Bone marrow (tissue), 2 donors: ENCODE measurements at regions not wholly inside any gene's neighbourhood (a gene's known extent, or its start where the extent isn't known, plus 50 kb on each side); places are given as distances from the start of the nearest gene placed in this dataset.

Experiments
- DNase-seq, 2 donors: peaks; one replicate each; lab custom pipeline; 2025; lab: John Stamatoyannopoulos, UW

DNA sequence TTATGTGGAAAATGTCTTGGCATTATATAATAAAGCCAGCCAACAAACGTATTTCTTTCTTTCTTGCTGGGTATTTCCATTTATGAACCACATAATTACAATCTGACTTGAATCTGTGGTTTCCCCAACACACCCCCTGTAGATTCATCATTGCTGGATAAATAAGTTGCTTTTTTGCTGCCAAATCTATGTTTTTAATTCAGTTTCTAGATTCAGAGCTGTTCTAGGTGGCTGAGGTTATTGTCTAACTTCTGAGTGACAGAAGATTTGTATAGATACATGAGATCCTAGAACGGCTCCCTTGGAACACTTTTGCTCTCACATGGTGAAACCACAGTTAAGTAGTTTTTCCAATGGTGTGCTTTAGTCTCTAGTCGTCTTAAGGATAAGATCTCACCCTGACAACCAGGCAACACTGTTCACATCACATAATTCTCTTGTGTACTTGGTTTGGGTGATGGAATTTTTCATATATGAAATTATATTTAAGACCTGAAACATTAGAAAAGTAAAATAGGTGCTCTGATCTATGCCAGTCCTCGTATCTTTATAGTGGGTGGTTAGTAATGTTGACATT, 239.1 kb downstream of the KLF12 start:
- no peak for DNase-seq

DNA sequence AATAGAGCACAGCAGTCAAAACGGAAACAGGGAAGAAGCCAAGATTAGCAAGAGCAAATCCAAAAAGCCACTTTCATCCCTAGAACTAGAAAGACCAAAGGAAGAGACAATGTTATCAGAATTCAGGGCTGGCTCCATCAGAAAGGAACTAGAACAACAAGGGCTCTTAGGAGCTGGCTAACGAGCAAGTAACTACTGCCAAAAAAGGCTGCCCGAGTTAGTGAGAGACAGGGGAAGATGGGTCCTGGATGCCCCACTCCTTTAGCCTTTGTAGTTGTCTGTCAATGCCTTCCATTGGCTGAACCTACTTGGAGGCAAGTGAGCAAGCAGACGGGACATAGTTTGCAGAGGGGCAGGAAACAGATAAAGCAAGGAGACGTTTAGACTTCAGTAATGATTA, 240.4 kb downstream of the KLF12 start:
- DNase-seq = no peak

- DNase-seq = no peak
Observed at GRCh38 chr13:73891805-73892204, 242.4 kb downstream of the KLF12 start.

DNA sequence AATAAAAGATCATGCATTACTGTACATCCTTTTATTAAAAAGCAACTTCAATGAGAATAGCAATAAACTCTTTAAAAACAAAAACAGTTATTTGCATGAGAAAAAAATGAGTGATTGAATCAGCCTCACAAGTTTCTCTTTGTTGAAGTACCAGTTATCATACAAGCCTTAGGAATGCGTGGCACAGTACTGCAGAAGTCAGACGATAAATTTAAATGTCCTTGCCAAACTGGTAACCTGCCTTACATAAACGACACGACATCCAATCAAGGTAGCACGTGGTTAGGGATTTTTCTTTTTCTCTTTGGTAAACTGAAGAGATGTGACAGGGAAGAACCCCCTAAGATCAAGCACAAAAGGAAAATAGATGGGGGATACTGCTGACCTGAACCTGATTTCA, 251.0 kb downstream of the KLF12 start:
- DNase-seq = no peak

DNA sequence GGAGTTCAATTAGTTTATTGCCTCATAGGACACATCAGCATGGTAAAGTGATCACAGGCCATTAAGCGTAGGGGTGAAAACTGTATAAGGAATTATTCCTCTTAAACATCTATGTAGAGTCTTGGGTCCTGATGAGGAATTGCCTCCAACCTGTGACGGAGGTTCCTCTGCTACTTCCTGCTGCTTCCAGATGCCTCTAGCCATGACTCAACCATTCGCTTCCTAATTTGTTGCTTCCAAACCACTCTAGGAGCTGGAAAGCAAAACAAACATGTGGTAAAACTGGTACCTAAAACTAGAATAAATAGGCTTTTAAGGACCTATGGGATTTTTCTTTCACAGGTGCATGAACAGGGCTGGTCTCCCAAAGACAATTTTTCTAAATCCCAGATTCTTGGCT, 253.8 kb downstream of the KLF12 start:
- DNase-seq = no peak

GRCh38 chr13:73879346-73880015, 254.7 kb downstream of the KLF12 start:
- no peak for DNase-seq

DNA sequence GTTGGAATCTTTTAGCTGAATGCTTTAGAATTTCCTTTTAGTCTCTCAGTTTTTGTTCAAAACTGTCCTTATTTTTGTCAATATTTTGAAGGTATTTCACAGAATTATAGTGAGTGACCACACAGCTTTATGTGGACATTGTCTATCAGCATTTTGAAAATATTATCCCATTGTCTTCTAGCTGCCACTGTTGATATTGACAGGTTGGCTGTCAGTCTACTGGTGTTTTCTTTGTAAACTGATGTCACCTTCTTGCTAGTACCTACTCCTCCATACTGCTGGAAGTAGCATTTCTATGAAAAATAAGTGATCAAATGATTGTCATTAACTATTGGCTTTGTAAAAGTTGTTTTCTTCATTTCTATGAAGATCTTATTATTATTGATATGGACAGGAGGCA, 256.8 kb downstream of the KLF12 start:
- no peak for DNase-seq

DNA sequence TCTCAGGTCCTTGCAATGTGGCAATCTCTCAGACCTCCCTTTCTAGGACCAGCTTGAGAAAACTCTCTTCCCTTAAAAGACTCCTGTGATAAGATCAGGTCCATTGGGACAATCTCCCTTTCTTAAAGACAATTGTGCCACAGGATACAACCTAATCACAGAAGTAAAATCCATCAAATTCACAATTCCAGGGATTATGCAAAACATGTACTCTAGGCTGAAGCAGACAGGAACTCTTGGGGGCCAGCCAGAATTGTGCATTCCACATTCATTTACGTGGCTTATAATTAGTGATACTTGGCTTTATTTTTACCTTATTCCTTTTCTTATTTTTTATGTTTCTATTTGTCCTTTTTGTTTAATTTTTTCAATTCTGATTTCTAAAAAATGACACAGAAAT, 257.9 kb downstream of the KLF12 start:
- DNase-seq = no peak

DNA sequence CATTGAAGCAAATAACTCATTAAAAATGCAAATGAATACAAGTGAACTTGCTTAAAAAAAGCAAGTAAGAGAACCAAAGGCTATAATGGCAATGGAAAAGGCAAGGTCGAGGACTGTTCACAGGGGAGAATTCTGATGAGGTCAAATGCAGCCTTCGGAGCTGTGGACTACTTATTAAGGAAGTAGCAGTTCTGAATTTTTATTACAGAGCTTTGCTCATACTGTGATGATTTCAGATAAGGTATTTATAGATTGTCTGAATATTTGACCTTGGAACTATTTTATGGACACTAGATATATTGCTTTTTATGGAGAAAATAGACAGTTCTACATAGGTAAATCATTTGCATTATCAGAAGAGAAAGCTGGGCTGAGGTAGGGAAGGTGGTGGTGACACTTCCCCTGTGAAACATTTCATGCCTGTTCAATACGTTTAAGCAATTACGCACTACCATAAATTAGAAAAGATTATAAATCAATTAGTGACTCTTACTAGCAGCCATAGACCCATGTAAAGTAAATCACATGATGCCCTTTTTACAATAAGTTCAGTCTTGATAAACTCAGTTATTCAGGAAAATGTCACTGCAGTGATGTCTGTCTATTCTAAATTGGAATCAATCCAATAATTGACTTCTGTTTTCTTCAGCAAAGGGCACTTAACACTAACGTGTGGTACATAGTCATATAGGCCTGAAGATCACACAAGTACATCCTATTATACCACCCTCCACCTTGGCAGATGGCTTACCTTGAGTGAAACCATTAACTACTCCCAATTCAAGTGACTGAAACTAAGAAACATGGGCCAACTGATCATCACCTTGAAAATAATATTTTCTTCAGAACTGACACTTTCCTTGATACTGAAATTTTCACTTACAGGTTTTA, 260.0 kb downstream of the KLF12 start:
- no peak for DNase-seq

DNA sequence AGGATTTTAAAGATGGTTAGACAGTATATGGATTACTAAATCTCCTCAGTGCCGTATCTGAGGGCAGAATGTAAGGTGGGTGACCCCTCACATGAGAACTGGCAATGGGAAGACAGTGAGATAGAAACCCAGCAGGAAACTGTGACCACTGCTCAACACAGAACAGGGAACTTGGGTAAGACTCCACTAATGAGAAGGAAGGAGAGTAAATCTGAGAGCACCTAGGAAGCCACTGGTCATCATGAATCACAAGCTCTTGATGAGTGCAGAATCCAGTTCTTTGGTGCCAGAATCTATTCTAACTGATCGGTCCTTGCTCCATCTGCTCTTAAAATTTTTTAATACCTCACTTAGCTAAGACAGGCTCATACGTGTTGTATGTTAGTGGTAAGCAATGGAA, 261.8 kb downstream of the KLF12 start:
- DNase-seq = no peak

- no peak for DNase-seq
Observed at GRCh38 chr13:73870970-73871935, 263.0 kb downstream of the KLF12 start.

- DNase-seq = no peak
Observed at GRCh38 chr13:73870036-73870741, 264.0 kb downstream of the KLF12 start.

GRCh38 chr13:73865027-73865426, 269.2 kb downstream of the KLF12 start:
- DNase-seq = no peak

GRCh38 chr13:73861136-73861535, 273.1 kb downstream of the KLF12 start:
- no peak for DNase-seq

- no peak for DNase-seq
Observed at GRCh38 chr13:73860501-73860900, 273.7 kb downstream of the KLF12 start.

DNA sequence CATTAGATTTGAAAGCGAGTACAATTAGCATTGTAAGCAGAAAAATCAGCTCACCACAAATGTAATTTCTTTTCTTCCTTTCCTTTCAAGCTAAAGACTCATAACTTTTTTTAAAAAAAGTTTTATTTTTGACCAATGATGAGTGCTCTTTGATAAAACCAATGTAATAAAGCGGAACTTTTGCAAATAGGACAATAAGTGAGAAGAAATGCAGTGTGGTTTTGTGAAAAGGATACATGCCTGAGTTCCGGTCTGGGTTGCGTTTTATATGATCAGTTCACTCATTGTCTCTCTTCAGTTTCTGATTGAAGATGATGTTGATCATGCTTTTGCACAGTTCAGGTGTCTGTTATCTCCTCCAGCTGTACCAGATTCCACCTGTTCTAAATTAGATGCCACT, 274.4 kb downstream of the KLF12 start:
- DNase-seq = no peak

GRCh38 chr13:73857106-73857505, 277.1 kb downstream of the KLF12 start:
- no peak for DNase-seq

DNA sequence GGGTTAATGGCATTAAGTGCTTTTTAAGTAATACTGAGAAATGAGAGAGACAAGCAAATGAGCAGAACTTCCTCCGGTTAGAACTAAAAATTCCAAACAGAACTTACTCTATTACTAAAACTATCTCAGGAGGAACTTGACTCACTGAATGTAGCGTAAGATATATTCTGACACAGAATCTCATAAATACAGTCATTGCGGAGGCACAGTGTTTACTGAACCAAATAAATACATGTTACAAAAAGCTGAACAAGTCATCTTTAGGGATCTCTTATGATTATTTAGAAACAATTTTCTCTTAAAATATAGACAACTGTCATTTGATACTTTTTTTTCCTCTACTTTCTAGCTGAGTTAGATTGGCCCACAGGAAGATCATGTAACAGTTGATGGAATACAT, 283.1 kb downstream of the KLF12 start:
- no peak for DNase-seq

GRCh38 chr13:73850104-73850873, 283.9 kb downstream of the KLF12 start:
- no peak for DNase-seq

- DNase-seq = no peak
Observed at GRCh38 chr13:73849292-73849691, 284.9 kb downstream of the KLF12 start.

DNA sequence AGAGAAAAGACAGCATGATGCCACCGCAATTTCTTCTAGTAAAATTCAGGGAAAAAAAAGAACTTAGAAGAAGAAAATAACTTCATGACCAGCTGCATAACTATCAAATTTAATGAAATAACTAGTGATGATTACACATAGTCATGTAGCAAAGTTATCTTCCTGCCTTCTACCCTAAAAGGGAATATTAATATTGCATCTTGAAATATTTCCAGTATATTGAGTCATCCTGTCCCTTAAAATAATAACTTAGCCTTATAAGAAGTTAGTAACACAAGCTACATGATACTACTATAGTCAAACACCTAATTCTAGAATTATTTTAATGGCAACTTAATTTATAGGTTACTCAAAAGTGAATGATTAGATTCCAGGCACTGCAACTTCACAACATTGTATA, 289.2 kb downstream of the KLF12 start:
- DNase-seq = no peak
